Stimulated activated CD4-positive, alpha-beta T cell treated with anti-CD3 and anti-CD28 coated beads, Interleukin-4, amount 100 ng/mL, for 48 hours (primary cell): ENCODE measurements at regions not wholly inside any gene's neighbourhood (a gene's known extent, or its start where the extent isn't known, plus 50 kb on each side); places are given as distances from the start of the nearest gene placed in this dataset.
"Not testable (repeated sequence)": the region's sequence is repeated elsewhere in the genome, so short reads cannot be mapped to it uniquely, and the experiment has no call there.

Source experiments
- DNase-seq, 2 donors: peaks; one replicate each; pipeline ENCODE4 v3.0.0-alpha.2; 2020; ENCODE audit warnings: low read depth in 2 of 2

GRCh38 chr2:116769514-116769913 lies 1045.0 kb upstream of the DDX18 start:
- DNase-seq: no peak

- no peak for DNase-seq
Measured at GRCh38 chr2:116776556-116776955, 1037.9 kb upstream of the DDX18 start.

- no peak for DNase-seq
Measured at GRCh38 chr2:116787848-116788247, 1026.6 kb upstream of the DDX18 start.

- no peak for DNase-seq
Measured at GRCh38 chr2:116802671-116803070, 1011.8 kb upstream of the DDX18 start.

- no peak for DNase-seq
Measured at GRCh38 chr2:116804901-116805300, 1009.6 kb upstream of the DDX18 start.

- DNase-seq: not testable (repeated sequence)
Measured at GRCh38 chr2:116806505-116806904, 1008.0 kb upstream of the DDX18 start.

- DNase-seq: no peak
Measured at GRCh38 chr2:116809109-116809508, 1005.4 kb upstream of the DDX18 start.

GRCh38 chr2:116810071-116810470 lies 1004.4 kb upstream of the DDX18 start:
- no peak for DNase-seq

- no peak for DNase-seq
Measured at GRCh38 chr2:116810645-116811044, 1003.8 kb upstream of the DDX18 start.

- no peak for DNase-seq
Measured at GRCh38 chr2:116819355-116819754, 995.1 kb upstream of the DDX18 start.

- DNase-seq: no peak
Measured at GRCh38 chr2:116820986-116821385, 993.5 kb upstream of the DDX18 start.

- DNase-seq: not testable (repeated sequence)
Measured at GRCh38 chr2:116829543-116829942, 984.9 kb upstream of the DDX18 start.

- DNase-seq: no peak
Measured at GRCh38 chr2:116832148-116832547, 982.3 kb upstream of the DDX18 start.

GRCh38 chr2:116833052-116833451 lies 981.4 kb upstream of the DDX18 start:
- no peak for DNase-seq

- no peak for DNase-seq
Measured at GRCh38 chr2:116842164-116842563, 972.3 kb upstream of the DDX18 start.

- DNase-seq: no peak
Measured at GRCh38 chr2:116859708-116860107, 954.8 kb upstream of the DDX18 start.

GRCh38 chr2:116874021-116874420 lies 940.5 kb upstream of the DDX18 start:
- DNase-seq: no peak

GRCh38 chr2:116877274-116877673 lies 937.2 kb upstream of the DDX18 start:
- DNase-seq: no peak

- DNase-seq: no peak
Measured at GRCh38 chr2:116877944-116878343, 936.5 kb upstream of the DDX18 start.

- DNase-seq: no peak
Measured at GRCh38 chr2:116879650-116880160, 934.8 kb upstream of the DDX18 start.

- DNase-seq: no peak
Measured at GRCh38 chr2:116891191-116891590, 923.3 kb upstream of the DDX18 start.

GRCh38 chr2:116911540-116911939 lies 903.0 kb upstream of the DDX18 start:
- DNase-seq: no peak

GRCh38 chr2:116915673-116916072 lies 898.8 kb upstream of the DDX18 start:
- DNase-seq: no peak

GRCh38 chr2:116917196-116917595 lies 897.3 kb upstream of the DDX18 start:
- no peak for DNase-seq

GRCh38 chr2:116918574-116918973 lies 895.9 kb upstream of the DDX18 start:
- DNase-seq: no peak
